Kidney (tissue), 13 donors: ENCODE measurements at regions not wholly inside any gene's neighbourhood (a gene's known extent, or its start where the extent isn't known, plus 50 kb on each side); places are given as distances from the start of the nearest gene placed in this dataset.

ENCODE experiments used
- DNase-seq, 5 donors: peaks; one replicate each; pipeline ENCODE4 v3.0.0-alpha.2; 2013 to 2020
- FAIRE-seq: peaks from 2 replicates; lab custom pipeline; 2012; peaks lifted over from hg19 to GRCh38; lab: Jason Lieb, UNC
- H3K27ac ChIP-seq, 2 donors: one replicate each; pipeline ENCODE4 v1.7.0; 2013; ENCODE audit warnings: low read depth in 2 of 2, low read length in 2 of 2, inconsistent platforms in 1 of 2
- H3K27me3 ChIP-seq: one replicate; pipeline ENCODE4 v1.7.1; 2013; ENCODE audit warnings: low read length, inconsistent platforms; ENCODE audit not compliant: control insufficient read depth, insufficient read depth
- H3K36me3 ChIP-seq, 3 donors: one replicate each; pipeline versions ENCODE4 v1.7.0 to v1.7.1; 2013; ENCODE audit warnings: low read length in 3 of 3, control low read depth in 1 of 3, inconsistent platforms in 1 of 3; ENCODE audit not compliant: insufficient read depth in 3 of 3, control insufficient read depth in 2 of 3
- H3K4me1 ChIP-seq, 3 donors: one replicate each; pipeline versions ENCODE4 v1.7.0 to v1.7.1; 2013; ENCODE audit warnings: low read length in 3 of 3, inconsistent platforms in 1 of 3, low read depth in 1 of 3; ENCODE audit not compliant: control insufficient read depth in 2 of 3, insufficient read depth in 2 of 3
- H3K4me3 ChIP-seq, 3 donors: one replicate each; pipeline versions ENCODE4 v1.7.0 to v1.8.1; 2013; ENCODE audit warnings: low read length in 3 of 3, control low read depth in 1 of 3, inconsistent platforms in 1 of 3
- H3K9ac ChIP-seq, 3 donors: one replicate each; pipeline versions ENCODE4 v1.7.0 to v1.7.1; 2013; ENCODE audit warnings: low read length in 3 of 3, control low read depth in 1 of 3, inconsistent platforms in 1 of 3
- H3K9me3 ChIP-seq, 3 donors: one replicate each; pipeline versions ENCODE4 v1.7.0 to v1.7.1; 2013; ENCODE audit warnings: low read length in 3 of 3, control low read depth in 1 of 3, inconsistent platforms in 1 of 3; ENCODE audit not compliant: control insufficient read depth in 2 of 3, insufficient read depth in 1 of 3
- CTCF ChIP-seq: IDR thresholded peaks from 3 replicates; pipeline ENCODE4 v1.5.1; 2012; ENCODE audit warnings: mild to moderate bottlenecking, moderate library complexity, borderline replicate concordance; ENCODE audit not compliant: insufficient read depth; ENCODE audit errors: extremely low read depth
- intact Hi-C: fragments of 100-400 bp; cut with DNase I; formaldehyde crosslinking; loops from one replicate; pipeline ENCODE4 v1.11.1; 2022
- donor health status: control.
- donor health status: control.
- donor health status: control.
- donor health status: control.
- donor health status: control.
- donor health status: DM: yes; HTN: yes; CAD: no.
- donor health status: Normal renal cell carcinoma (clear cell type).

GRCh38 chr17:77737442-77738265, 220.8 kb upstream of the TNRC6C start:
- Histone ChIP-seq H3K36me3 (no peaks in the 10 kb centered on the region), H3K9ac (no peak overlapping the region), H3K27ac (no peak overlapping the region), H3K9me3 (peaks cover 0 to 10% (median 5%) of the 10 kb centered on the region in 3 donors), H3K4me1 (peaks cover 0 to 16% (median 14%) of the 10 kb centered on the region in 3 donors), H3K4me3 (no peak overlapping the region), H3K27me3 (no peaks in the 10 kb centered on the region)
- intact Hi-C loops: no loop called here
- DNase-seq (peak in 2 of 5 donors; percentile 23 to 52), FAIRE-seq (no peak)
- no peak for TF ChIP-seq CTCF

DNA sequence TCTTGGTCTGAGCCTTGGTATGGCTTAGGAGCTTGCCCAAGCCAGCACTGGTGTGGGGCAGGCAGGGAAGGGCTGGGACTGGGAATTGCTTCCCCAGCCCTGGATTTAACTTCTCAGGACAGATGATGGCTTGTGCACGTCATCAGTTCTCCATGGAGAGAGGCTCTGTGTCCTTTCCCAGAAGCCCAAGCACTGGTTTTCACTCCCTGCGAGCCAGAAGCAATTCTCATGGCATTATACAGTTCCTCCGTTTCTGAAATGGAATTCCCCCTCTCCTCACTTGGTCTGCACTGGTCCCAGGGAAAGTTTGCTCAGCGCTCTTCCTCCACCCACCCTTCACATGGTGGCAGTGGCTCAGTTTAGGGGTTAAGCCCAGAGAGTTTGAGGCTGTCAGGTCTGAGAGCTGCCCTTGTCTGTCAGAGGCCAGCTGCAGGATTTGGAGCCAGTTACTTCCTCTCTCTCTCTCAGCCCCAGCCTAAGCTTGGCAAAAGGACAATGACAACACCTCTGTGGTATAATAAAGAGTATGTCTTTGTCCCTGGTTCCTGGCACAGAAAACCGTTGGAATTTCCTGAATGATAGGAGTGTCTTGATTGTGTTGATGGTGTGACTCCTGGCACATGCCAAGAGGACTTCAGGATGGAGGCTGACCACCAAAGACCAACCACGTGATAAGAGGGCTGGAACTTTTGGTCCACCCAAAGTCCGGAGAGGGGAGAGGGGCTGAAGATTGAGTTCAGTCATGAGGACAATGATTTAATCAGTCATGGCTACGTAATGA, 219.6 kb upstream of the TNRC6C start:
- no peaks in the 10 kb centered on the region for H3K27me3 ChIP-seq
- DNase-seq (no peak), FAIRE-seq (no peak)
- H3K36me3 ChIP-seq: no peaks in the 10 kb centered on the region
- H3K4me1 ChIP-seq: peaks cover 0 to 15% (median 12%) of the 10 kb centered on the region in 3 donors
- no peak overlapping the region for H3K9ac ChIP-seq
- TF ChIP-seq CTCF: no peak
- intact Hi-C loops: no loop called here
- no peaks in the 10 kb centered on the region for H3K9me3 ChIP-seq
- peak overlapping the region in 1 of 2 donors; percentile 41 for H3K27ac ChIP-seq
- no peak overlapping the region for H3K4me3 ChIP-seq

DNA sequence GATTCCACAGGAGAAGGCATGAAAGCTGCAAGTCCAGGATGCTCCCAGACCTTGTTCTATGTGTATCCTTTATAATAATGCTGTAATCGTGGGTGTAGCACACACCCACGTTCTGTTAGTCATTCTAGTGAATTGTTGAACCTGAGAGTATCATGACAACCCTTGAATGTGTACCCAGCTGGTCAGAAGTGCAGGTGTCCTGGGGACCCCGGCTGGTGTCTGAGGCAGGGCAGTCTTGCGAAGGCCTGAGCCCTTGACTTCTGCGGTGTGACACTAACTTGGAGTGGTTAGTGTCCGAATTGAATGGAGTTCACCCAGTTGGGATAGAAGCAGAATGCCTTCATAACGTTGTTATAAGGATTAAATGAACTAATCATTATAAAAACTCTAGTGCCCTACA, 218.0 kb upstream of the TNRC6C start:
- no peaks in the 10 kb centered on the region for H3K36me3 ChIP-seq
- no peaks in the 10 kb centered on the region for H3K9me3 ChIP-seq
- FAIRE-seq (no peak), DNase-seq (no peak)
- intact Hi-C loops: no loop called here
- H3K9ac ChIP-seq: no peak overlapping the region
- H3K27me3 ChIP-seq: no peaks in the 10 kb centered on the region
- no peak for TF ChIP-seq CTCF
- H3K4me1 ChIP-seq: peaks cover 0 to 2% (median 0%) of the 10 kb centered on the region in 3 donors
- H3K4me3 ChIP-seq: no peak overlapping the region
- H3K27ac ChIP-seq: no peak overlapping the region
